HepG2 (cell line): ENCODE measurements at regions not wholly inside any gene's neighbourhood (a gene's known extent, or its start where the extent isn't known, plus 50 kb on each side); places are given as distances from the start of the nearest gene placed in this dataset.

ENCODE experiments used
- ATAC-seq: fragments of 200-7000 bp; cut with Tn5 transposase; 3 replicates; pipeline ENCODE4 v1.9.1; 2020; ENCODE audit warnings: mild to moderate bottlenecking, moderate library complexity
- BruUV-seq: library from RNA; stranded (reverse); fragments of 400-500 nt; replicated peaks from 2 replicates; lab custom pipeline; 2021; lab: Mats Ljungman, UMichigan
- CTCF ChIA-PET: fragments of 300-600 bp; formaldehyde crosslinking; extraction: SDS; loops from one replicate; lab custom pipeline; 2021; ENCODE audit warnings: low total read pairs, inconsistent platforms, low intra/inter-chr PET ratio; lab: Yijun Ruan, JAX
- POLR2A ChIA-PET: fragments of 350-600 bp; sonication (Branson Sonifier 250); formaldehyde crosslinking; loops from one replicate; lab custom pipeline; 2020; ENCODE audit warnings: antibody characterized with exemption, inconsistent platforms; lab: Yijun Ruan, JAX
- DNase-seq: peaks from one replicate; pipeline ENCODE4 v3.0.0-alpha.2; 2015; ENCODE audit warnings: low spot score
- FAIRE-seq: peaks from 3 replicates; lab custom pipeline; 2011; peaks lifted over from hg19 to GRCh38; lab: Jason Lieb, UNC
- H2AFZ ChIP-seq: one replicate; pipeline ENCODE4 v1.6.1; 2011; ENCODE audit warnings: low read length, inconsistent platforms
- H3K27ac ChIP-seq: fragments of 300-600 bp; 3 replicates; pipeline ENCODE4 v1.8.0; 2011; ENCODE audit warnings: mixed run types, mild to moderate bottlenecking, mixed read lengths, low read length, inconsistent platforms; ENCODE audit not compliant: insufficient read depth; ENCODE audit errors: extremely low read length
- H3K27me3 ChIP-seq, 2 experiments: fragments of 200-600 bp in 1 of 2; 2 replicates in 1 of 2; 3 replicates in 1 of 2; pipeline versions ENCODE4 v1.6.0 to v1.8.0; 2011; ENCODE audit warnings: low read length in 2 of 2, mild to moderate bottlenecking in 2 of 2, moderate library complexity in 2 of 2, inconsistent platforms in 1 of 2; ENCODE audit not compliant: insufficient read depth in 2 of 2, control insufficient read depth in 1 of 2
- H3K36me3 ChIP-seq, 2 experiments: fragments of 200-600 bp in 1 of 2; replicated peaks in 1 of 2; 2 replicates in 1 of 2; 3 replicates in 1 of 2; pipeline versions ENCODE4 v1.5.1 to v1.8.0; 2011; ENCODE audit warnings: low read length in 2 of 2, inconsistent platforms in 1 of 2; ENCODE audit not compliant: insufficient read depth in 2 of 2, control insufficient read depth in 1 of 2
- H3K4me1 ChIP-seq: 2 replicates; pipeline ENCODE4 v1.5.1; 2012; ENCODE audit warnings: low read length, inconsistent platforms; ENCODE audit not compliant: insufficient read depth
- H3K4me2 ChIP-seq: 2 replicates; pipeline ENCODE4 v1.6.0; 2011; ENCODE audit warnings: low read depth, low read length, inconsistent platforms
- H3K4me3 ChIP-seq, 3 experiments: fragments of 200-600 bp in 1 of 3; sonication (generic), shearing (Covaris generic) in 1 of 3; replicated peaks in 1 of 3; 2 replicates each; pipeline ENCODE4 v1.5.1; 2011 to 2016; ENCODE audit warnings: low read length in 3 of 3, inconsistent platforms in 2 of 3, low read depth in 2 of 3, mild to moderate bottlenecking in 2 of 3, control low read depth in 1 of 3, mixed read lengths in 1 of 3; ENCODE audit not compliant: insufficient read depth in 1 of 3
- H3K79me2 ChIP-seq: one replicate; pipeline ENCODE4 v1.6.1; 2011; ENCODE audit warnings: low read length, inconsistent platforms; ENCODE audit not compliant: insufficient read depth
- H3K9ac ChIP-seq: 2 replicates; pipeline ENCODE4 v1.6.0; 2011; ENCODE audit warnings: mild to moderate bottlenecking, low read depth, low read length, inconsistent platforms; ENCODE audit not compliant: insufficient read depth
- H3K9me3 ChIP-seq: 2 replicates; pipeline ENCODE4 v1.5.1; 2012; ENCODE audit warnings: mild to moderate bottlenecking, low read length
- H4K20me1 ChIP-seq: 2 replicates; pipeline ENCODE4 v1.6.0; 2011; ENCODE audit warnings: inconsistent platforms, mild to moderate bottlenecking, low read length, moderate library complexity; ENCODE audit not compliant: insufficient read depth
- ARID2 ChIP-seq: sonication (generic); formaldehyde crosslinking; IDR thresholded peaks from 2 replicates; pipeline ENCODE4 v1.8.1; 2022; ENCODE audit warnings: mild to moderate bottlenecking, missing genetic modification reagents, borderline replicate concordance
- GRHL1 ChIP-seq: sonication (generic); formaldehyde crosslinking; conservative IDR thresholded peaks from 2 replicates; pipeline ENCODE4 v1.8.0; 2022; ENCODE audit warnings: missing genetic modification reagents
- HDAC2 ChIP-seq: sonication (generic); formaldehyde crosslinking; IDR thresholded peaks from 2 replicates; pipeline ENCODE4 v1.4.0; 2020; ENCODE audit warnings: missing genetic modification reagents
- HNRNPUL1 ChIP-seq: fragments of 200-400 bp; formaldehyde crosslinking; IDR thresholded peaks from 2 replicates; pipeline ENCODE4 v1.6.1; 2017; ENCODE audit warnings: low read depth, mild to moderate bottlenecking, low read length, moderate library complexity
- MATR3 ChIP-seq: sonication (generic); formaldehyde crosslinking; IDR thresholded peaks from 2 replicates; pipeline ENCODE4 v1.4.0; 2020; ENCODE audit warnings: missing genetic modification reagents
- MTF2 ChIP-seq: sonication (generic); formaldehyde crosslinking; IDR thresholded peaks from 2 replicates; pipeline ENCODE4 v1.5.0; 2020; ENCODE audit warnings: missing genetic modification reagents, borderline replicate concordance
- NR2C2 ChIP-seq: sonication (generic); formaldehyde crosslinking; IDR thresholded peaks from 2 replicates; pipeline ENCODE4 v1.4.0; 2020; ENCODE audit warnings: missing genetic modification reagents, mild to moderate bottlenecking, moderate library complexity, borderline replicate concordance
- PAX8 ChIP-seq: sonication (generic); formaldehyde crosslinking; IDR thresholded peaks from 2 replicates; pipeline ENCODE4 v1.8.0; 2022; ENCODE audit warnings: mild to moderate bottlenecking, missing genetic modification reagents, borderline replicate concordance
- RAD21 ChIP-seq: fragments of 450-650 bp; formaldehyde crosslinking; IDR thresholded peaks from 2 replicates; pipeline ENCODE4 v1.5.0; 2020; ENCODE audit warnings: mild to moderate bottlenecking
- TFDP2 ChIP-seq: sonication (generic); formaldehyde crosslinking; IDR thresholded peaks from 2 replicates; pipeline ENCODE4 v1.4.0; 2020; ENCODE audit warnings: missing genetic modification reagents
- ZNF362 ChIP-seq: sonication (generic); formaldehyde crosslinking; IDR thresholded peaks from 2 replicates; pipeline ENCODE4 v1.4.0; 2020; ENCODE audit warnings: missing genetic modification reagents, mild to moderate bottlenecking, borderline replicate concordance
- ZNF512B ChIP-seq: sonication (generic); formaldehyde crosslinking; IDR thresholded peaks from 2 replicates; pipeline ENCODE4 v1.5.1; 2020; ENCODE audit warnings: missing genetic modification reagents, mild to moderate bottlenecking, borderline replicate concordance
- ZNF572 ChIP-seq: sonication (generic); formaldehyde crosslinking; IDR thresholded peaks from 2 replicates; pipeline ENCODE4 v1.5.1; 2020; ENCODE audit warnings: mild to moderate bottlenecking, missing genetic modification reagents
- WGBS: methylation state at CpG from one replicate; pipeline ENCODE4 v1.1.6; 2017; ENCODE audit warnings: low lambda C conversion rate; 5-methylcytosine and 5-hydroxymethylcytosine counted together
- in situ Hi-C: cut with HindIII; loops from 2 replicates; pipeline ENCODE4 v1.10.0; 2017; ENCODE audit warnings: low pct_unique_long_range_greater_than_20kb; ENCODE audit not compliant: extremely low pct_ligation_motif_present
- intact Hi-C: fragments of 100-400 bp; cut with micrococcal nuclease; formaldehyde crosslinking; loops from one replicate; pipeline ENCODE4 v1.10.0; 2022; ENCODE audit not compliant: unreplicated experiment

GRCh38 chr1:232405781-232406180 is 224.2 kb downstream of the SIPA1L2 start (continued):
- TF ChIP-seq HDAC2, result no peak
- no peak for TF ChIP-seq TFDP2 (CRISPR knock-in tag)

GRCh38 chr1:232404981-232405731 is 224.8 kb downstream of the SIPA1L2 start:
- FAIRE-seq, result no peak
- Histone ChIP-seq H3K9ac (no peak overlapping the region), H3K36me3 (no peaks in the 10 kb centered on the region)
- in situ Hi-C loops, result no loop called here
- TF ChIP-seq MATR3 (CRISPR knock-in tag) (no peak), HNRNPUL1 (no peak), ZNF512B (CRISPR knock-in tag) (no peak), MTF2 (CRISPR knock-in tag) (no peak), NR2C2 (no peak), ARID2 (no peak), ZNF362 (no peak), GRHL1 (CRISPR knock-in tag) (no peak), ZNF572 (CRISPR knock-in tag) (no peak), PAX8 (CRISPR knock-in tag) (no peak), RAD21 (CRISPR knock-in tag) (no peak)
- TF ChIP-seq, all 625 proteins: peak for 0
- ChIA-PET POLR2A (no interaction called here), CTCF (no interaction called here)
- Histone ChIP-seq H3K27me3 (peaks cover 0 to 5% of the 10 kb centered on the region in 2 experiments; a peak in 1 of 5 replicates), H3K27ac (no peak overlapping the region), H3K79me2 (no peaks in the 10 kb centered on the region), H3K4me3 (no peak overlapping the region), H3K4me1 (no peaks in the 10 kb centered on the region), H4K20me1 (no peaks in the 10 kb centered on the region), H3K9me3 (peaks cover 7% of the 10 kb centered on the region), H3K4me2 (no peak overlapping the region), H2AFZ (no peak overlapping the region)
- no TSS peak for BruUV-seq
- WGBS, result 0% methylated on average over 3 of the region's 3 CpGs
- DNase-seq (no peak), ATAC-seq (no peak)
- intact Hi-C loops, result no loop called here
